Vagina (tissue), 2 donors: ENCODE measurements at regions not wholly inside any gene's neighbourhood (a gene's known extent, or its start where the extent isn't known, plus 50 kb on each side); places are given as distances from the start of the nearest gene placed in this dataset.

Experiments
- CTCF ChIP-seq, 3 experiments: fragments of 450-650 bp in 2 of 3; fragments of 200-600 bp in 1 of 3; sonication (generic) in 1 of 3; IDR thresholded peaks; one replicate each; pipeline ENCODE4 v1.5.1; 2017 to 2019; ENCODE audit warnings: antibody characterized with exemption in 3 of 3, mild to moderate bottlenecking in 2 of 3, moderate library complexity in 2 of 3
- POLR2A ChIP-seq, 2 donors: fragments of 450-650 bp; IDR thresholded peaks; one replicate each; pipeline ENCODE4 v1.6.1; 2017; ENCODE audit warnings: antibody characterized with exemption in 2 of 2, mild to moderate bottlenecking in 2 of 2, moderate library complexity in 2 of 2
- POLR2AphosphoS5 ChIP-seq, 2 donors: sonication (generic); formaldehyde crosslinking; IDR thresholded peaks; one replicate each; pipeline ENCODE4 v1.9.0; 2017; ENCODE audit warnings: antibody characterized with exemption in 2 of 2, mild to moderate bottlenecking in 2 of 2, low read depth in 1 of 2; ENCODE audit not compliant: insufficient read depth in 1 of 2

GRCh38 chr6:168170841-168171601 lies 92.0 kb upstream of the FRMD1 start:
- TF ChIP-seq POLR2A (IDR thresholded peaks at IDR 0.05) (no peak), CTCF (IDR thresholded peaks at IDR 0.05) (no peak), POLR2AphosphoS5 (IDR thresholded peaks at IDR 0.05; ENCODE audit: insufficient read depth in 1 of 2, low read depth in 1 of 2) (no peak)
